Epithelial cell of prostate (primary cell): ENCODE measurements at regions not wholly inside any gene's neighbourhood (a gene's known extent, or its start where the extent isn't known, plus 50 kb on each side); places are given as distances from the start of the nearest gene placed in this dataset.
"Not testable (repeated sequence)": the region's sequence is repeated elsewhere in the genome, so short reads cannot be mapped to it uniquely, and the experiment has no call there.

Experiments
- DNase-seq: peaks from one replicate; pipeline ENCODE4 v3.0.0-alpha.2; 2011; ENCODE audit warnings: low read depth, low spot score
- H3K27ac ChIP-seq: fragments of 450-650 bp; 2 replicates; pipeline ENCODE4 v1.5.1; 2017; ENCODE audit warnings: mild to moderate bottlenecking

DNA sequence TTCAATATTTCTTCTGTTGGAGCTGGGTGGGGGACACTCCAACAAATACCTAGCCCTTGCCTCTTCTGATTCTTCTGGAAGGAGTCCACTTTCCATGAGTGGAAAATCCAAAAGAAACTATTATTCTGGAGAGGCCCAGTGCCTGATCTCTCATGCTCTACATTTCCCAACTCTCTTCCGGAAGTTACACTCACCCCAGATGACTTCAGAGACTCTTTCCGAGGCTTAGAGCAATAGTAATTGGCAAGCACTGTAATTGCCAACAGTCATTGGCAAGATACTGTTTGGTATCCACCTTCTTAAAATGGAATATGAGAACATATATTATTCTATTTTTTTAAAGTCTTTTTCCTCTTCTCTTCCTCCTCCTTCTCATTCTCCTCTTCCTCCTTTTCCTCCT lies 60.5 kb upstream of the CYRIA start:
- no peak overlapping the region for H3K27ac ChIP-seq
- no peak for DNase-seq

GRCh38 chr2:16725549-16725948 lies 59.9 kb upstream of the CYRIA start:
- DNase-seq = no peak
- H3K27ac ChIP-seq = no peak overlapping the region

GRCh38 chr2:16722677-16723076 lies 57.0 kb upstream of the CYRIA start:
- DNase-seq = no peak
- H3K27ac ChIP-seq = no peak overlapping the region

GRCh38 chr2:16722126-16722525 lies 56.5 kb upstream of the CYRIA start:
- no peak overlapping the region for H3K27ac ChIP-seq
- DNase-seq = no peak

- DNase-seq, H3K27ac ChIP-seq: not testable (repeated sequence)
Measured at GRCh38 chr2:16721529-16721928, 55.9 kb upstream of the CYRIA start.

DNA sequence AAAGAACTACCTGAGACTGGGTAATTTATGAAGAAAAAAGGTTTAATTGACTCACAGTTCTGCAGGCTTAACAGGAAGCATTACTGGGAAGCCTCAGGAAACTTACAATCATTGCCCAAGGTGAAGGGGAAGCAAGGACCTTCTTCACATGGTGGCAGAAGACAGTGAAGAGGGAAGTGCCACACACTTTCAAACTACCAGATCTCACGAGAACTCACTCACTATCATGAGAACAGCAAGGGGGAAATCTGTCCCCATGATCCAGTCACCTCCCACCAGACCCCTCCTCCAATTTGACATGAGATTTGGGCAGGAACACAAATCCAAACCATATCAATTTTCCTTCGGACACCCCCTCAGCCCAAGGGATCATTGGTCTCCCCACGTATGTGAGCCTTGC lies 55.1 kb upstream of the CYRIA start:
- H3K27ac ChIP-seq, DNase-seq: not testable (repeated sequence)

GRCh38 chr2:16719485-16719808 lies 53.8 kb upstream of the CYRIA start:
- no peak overlapping the region for H3K27ac ChIP-seq
- DNase-seq = no peak

DNA sequence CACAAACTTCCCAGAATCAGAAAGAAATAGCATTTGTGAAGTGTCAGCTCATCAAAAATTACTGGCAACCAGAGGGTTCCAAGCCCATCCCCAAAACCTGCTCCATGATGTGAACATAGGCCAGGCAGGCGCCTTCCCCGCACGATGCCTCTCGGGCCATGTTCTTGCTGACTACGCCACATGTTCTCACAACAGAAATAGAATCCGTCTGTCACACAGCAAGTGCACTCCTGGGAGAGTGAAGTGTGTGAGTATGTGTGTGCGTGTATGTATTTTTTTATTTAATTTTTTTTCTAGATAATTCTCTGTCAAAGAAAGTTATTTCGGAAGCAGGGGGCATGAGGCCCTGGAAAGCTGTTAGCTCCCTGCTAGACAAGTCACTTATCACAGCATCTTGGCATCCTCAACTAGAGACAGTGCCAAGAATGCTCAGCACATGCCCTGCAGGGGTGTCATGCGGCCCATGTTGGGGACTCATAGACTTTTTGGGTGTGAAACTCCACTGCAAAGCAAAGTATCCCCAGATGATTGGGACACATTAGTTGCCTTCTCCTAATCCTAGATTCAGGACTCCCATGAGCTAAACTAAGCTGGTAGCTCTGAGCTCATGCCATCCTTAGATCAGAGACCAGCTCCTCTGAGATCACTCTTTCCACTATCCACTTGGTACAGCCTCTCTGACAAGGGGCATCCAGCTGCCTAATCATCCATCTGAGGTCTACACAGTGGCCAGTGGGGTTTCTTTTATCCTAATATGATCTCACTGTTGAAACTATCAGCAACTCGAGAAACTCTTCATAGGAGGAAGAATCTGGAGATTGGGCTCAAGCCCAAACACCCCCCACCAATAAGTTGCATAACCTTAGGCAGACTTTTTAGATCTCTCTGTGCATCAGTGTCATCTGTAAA lies 53.2 kb upstream of the CYRIA start:
- no peak overlapping the region for H3K27ac ChIP-seq
- no peak for DNase-seq

- no peak for DNase-seq
- no peak overlapping the region for H3K27ac ChIP-seq
Measured at GRCh38 chr2:16717477-16717876, 51.8 kb upstream of the CYRIA start.

DNA sequence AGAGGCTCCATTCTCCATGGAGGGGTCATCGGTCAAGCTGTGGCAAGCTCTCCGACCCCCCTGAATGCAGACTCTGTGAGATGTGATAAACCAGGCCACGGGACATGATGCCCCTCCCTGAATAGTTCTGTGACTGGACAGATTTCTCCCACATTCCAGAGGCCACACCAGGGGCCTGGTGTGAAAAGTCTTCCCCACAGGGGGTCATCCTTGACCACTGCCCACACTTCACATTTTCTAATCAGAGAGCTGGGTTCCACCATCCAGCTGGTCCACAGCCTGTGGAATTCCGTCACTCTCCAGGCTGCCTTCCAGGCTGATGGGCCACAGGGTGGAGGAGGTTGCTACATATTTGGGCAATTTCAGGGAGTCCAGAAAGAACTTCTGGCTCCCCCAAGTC lies 51.3 kb upstream of the CYRIA start:
- H3K27ac ChIP-seq = no peak overlapping the region
- no peak for DNase-seq

DNA sequence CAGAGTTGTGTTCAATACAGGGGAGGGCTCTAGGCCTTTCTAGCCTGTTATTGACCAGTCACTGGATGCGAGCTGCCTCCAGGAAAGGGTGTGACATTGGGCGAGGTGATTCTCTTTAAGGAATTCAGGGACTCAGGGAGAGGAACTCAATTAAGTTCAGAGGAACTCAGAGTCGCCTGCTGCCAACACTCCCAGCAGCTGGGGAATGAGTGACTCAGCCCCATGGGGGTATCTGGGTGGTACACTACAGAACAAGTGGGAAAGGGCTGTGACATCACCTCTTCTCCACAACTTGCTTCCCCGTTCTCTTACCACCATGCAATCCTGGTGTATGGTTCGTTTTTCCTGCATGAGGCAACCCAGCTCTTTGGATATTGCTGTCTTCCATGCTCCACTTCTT lies 50.4 kb upstream of the CYRIA start:
- no peak overlapping the region for H3K27ac ChIP-seq
- DNase-seq = no peak
